B cell (primary cell): ENCODE measurements at regions not wholly inside any gene's neighbourhood (a gene's known extent, or its start where the extent isn't known, plus 50 kb on each side); places are given as distances from the start of the nearest gene placed in this dataset.

Experiments
- ATAC-seq: fragments of 200-7000 bp; cut with Tn5 transposase; one replicate; pipeline ENCODE4 v1.10.0; 2021; ENCODE audit warnings: low read depth, mild to moderate bottlenecking, moderate number of reproducible peaks, moderate library complexity
- CTCF ChIA-PET: fragments of 350-600 bp; sonication (Branson Sonifier 250); formaldehyde crosslinking; loops from one replicate; lab custom pipeline; 2021; ENCODE audit warnings: antibody characterized with exemption, inconsistent platforms; lab: Charles Lee
- POLR2A ChIA-PET: fragments of 350-600 bp; sonication (Branson Sonifier 250); formaldehyde crosslinking; loops from one replicate; lab custom pipeline; 2021; ENCODE audit warnings: antibody characterized with exemption; lab: Charles Lee
- DNase-seq: peaks from one replicate; pipeline ENCODE4 v3.0.0; 2013
- H2AFZ ChIP-seq: 2 replicates; pipeline ENCODE4 v1.6.1; 2012; ENCODE audit warnings: mild to moderate bottlenecking, low read depth, low read length; ENCODE audit not compliant: insufficient read depth, poor library complexity, severe bottlenecking
- H3K27ac ChIP-seq, 2 donors: 1 replicate in 1 of 2; 2 replicates in 1 of 2; pipeline ENCODE4 v1.5.1; 2012 to 2013; ENCODE audit warnings: low read length in 2 of 2, mild to moderate bottlenecking in 2 of 2, moderate library complexity in 1 of 2
- H3K27me3 ChIP-seq, 4 experiments: fragments of 200-600 bp in 1 of 4; sonication (generic) in 1 of 4; replicated peaks in 1 of 4; 1 replicate in 2 of 4; 2 replicates in 2 of 4; pipeline versions ENCODE4 v1.6.1 to v1.7.0; 2013 to 2016; ENCODE audit warnings: low read length in 3 of 4, mild to moderate bottlenecking in 2 of 4, mixed read lengths in 1 of 4, moderate library complexity in 1 of 4; ENCODE audit not compliant: insufficient read depth in 4 of 4, control insufficient read depth in 3 of 4; ENCODE audit errors: control extremely low read depth in 1 of 4
- H3K36me3 ChIP-seq, 2 experiments: replicated peaks in 1 of 2; 1 replicate in 1 of 2; 2 replicates in 1 of 2; pipeline versions ENCODE4 v1.6.1 to v1.7.1; 2013; ENCODE audit warnings: low read length in 1 of 2; ENCODE audit not compliant: insufficient read depth in 2 of 2, control insufficient read depth in 1 of 2; ENCODE audit errors: control extremely low read depth in 1 of 2, extremely low read depth in 1 of 2
- H3K4me1 ChIP-seq, 2 donors: fragments of 200-600 bp in 1 of 2; sonication (generic) in 1 of 2; 1 replicate in 1 of 2; 2 replicates in 1 of 2; pipeline versions ENCODE4 v1.5.1 to v1.6.1; 2013 to 2017; ENCODE audit warnings: low read length in 2 of 2; ENCODE audit not compliant: control insufficient read depth in 2 of 2, insufficient read depth in 2 of 2
- H3K4me2 ChIP-seq: replicated peaks from 2 replicates; pipeline ENCODE3; 2012; ENCODE audit warnings: mild to moderate bottlenecking, low read depth, low read length; ENCODE audit not compliant: poor library complexity, severe bottlenecking
- H3K4me3 ChIP-seq, 5 experiments: fragments of 200-600 bp in 1 of 5; sonication (generic) in 1 of 5; 1 replicate in 3 of 5; 2 replicates in 2 of 5; pipeline versions ENCODE4 v1.5.1 to v1.7.0; 2011 to 2016; ENCODE audit warnings: low read length in 4 of 5, mild to moderate bottlenecking in 4 of 5, low read depth in 2 of 5, control low read depth in 1 of 5, moderate library complexity in 1 of 5; ENCODE audit not compliant: insufficient read depth in 1 of 5; ENCODE audit errors: control extremely low read depth in 1 of 5, extremely low read depth in 1 of 5
- H3K79me2 ChIP-seq: fragments of 200-600 bp; sonication (generic); one replicate; pipeline ENCODE4 v1.6.0; 2016; ENCODE audit warnings: low read length; ENCODE audit not compliant: control insufficient read depth, insufficient read depth
- H3K9ac ChIP-seq: fragments of 200-600 bp; sonication (generic); 2 replicates; pipeline ENCODE4 v1.6.1; 2017; ENCODE audit warnings: mild to moderate bottlenecking, low read length, moderate library complexity
- H3K9me3 ChIP-seq, 3 donors: one replicate each; pipeline versions ENCODE4 v1.6.1 to v1.7.1; 2013; ENCODE audit warnings: low read length in 2 of 3; ENCODE audit not compliant: control insufficient read depth in 2 of 3, insufficient read depth in 1 of 3; ENCODE audit errors: control extremely low read depth in 1 of 3
- H4K20me1 ChIP-seq: 2 replicates; pipeline ENCODE4 v1.6.0; 2012; ENCODE audit warnings: mild to moderate bottlenecking, low read length; ENCODE audit not compliant: insufficient read depth, control insufficient read depth, poor library complexity, severe bottlenecking
- H3K27ac Mint-ChIP-seq: one replicate; pipeline ENCODE4 v1.8.0; 2021; ENCODE audit warnings: mixed read lengths
- H3K27me3 Mint-ChIP-seq: one replicate; pipeline ENCODE4 v1.8.0; 2021; ENCODE audit warnings: mixed read lengths
- H3K4me1 Mint-ChIP-seq: one replicate; pipeline ENCODE4 v1.8.0; 2021; ENCODE audit warnings: mixed read lengths
- H3K4me3 Mint-ChIP-seq: one replicate; pipeline ENCODE4 v1.8.0; 2021; ENCODE audit warnings: mixed read lengths
- H3K9me3 Mint-ChIP-seq: one replicate; pipeline ENCODE4 v1.8.0; 2022; ENCODE audit warnings: mixed read lengths; ENCODE audit not compliant: insufficient read depth
- CTCF ChIP-seq: fragments of 200-600 bp; IDR thresholded peaks from one replicate; pipeline ENCODE4 v1.8.0; 2022; ENCODE audit warnings: antibody characterized with exemption, mild to moderate bottlenecking
- EZH2 ChIP-seq: IDR thresholded peaks from 2 replicates; pipeline ENCODE4 v1.6.1; 2012; ENCODE audit warnings: borderline replicate concordance, low read depth, mild to moderate bottlenecking, moderate library complexity, low read length; ENCODE audit not compliant: insufficient read depth, poor library complexity, severe bottlenecking
- WGBS: methylation state at CpG from one replicate; pipeline ENCODE4 v1.1.5; 2013; ENCODE audit warnings: missing lambda C conversion rate; ENCODE audit not compliant: insufficient coverage; 5-methylcytosine and 5-hydroxymethylcytosine counted together
- intact Hi-C: fragments of 100-400 bp; cut with micrococcal nuclease; formaldehyde crosslinking; loops from one replicate; pipeline ENCODE4 v1.10.0; 2022

GRCh38 chr18:65035701-65036100 is 715.1 kb upstream of the CDH7 start:
- no peak overlapping the region for H3K9ac ChIP-seq
- no peaks in the 10 kb centered on the region for H3K79me2 ChIP-seq
- ATAC-seq (no peak), DNase-seq (no peak)
- Mint-ChIP-seq H3K4me3 (no peak overlapping the region), H3K4me1 (no peaks in the 10 kb centered on the region), H3K27ac (no peak overlapping the region), H3K9me3 (peaks cover 2% of the 10 kb centered on the region), H3K27me3 (no peaks in the 10 kb centered on the region)
- no peaks in the 10 kb centered on the region for H3K36me3 ChIP-seq
- no peaks in the 10 kb centered on the region for H4K20me1 ChIP-seq
- H3K4me2 ChIP-seq: no peak overlapping the region
- H3K4me1 ChIP-seq: no peaks in the 10 kb centered on the region
- no peak overlapping the region for H3K27ac ChIP-seq
- H3K27me3 ChIP-seq: no peaks in the 10 kb centered on the region
- no peaks in the 10 kb centered on the region for H3K9me3 ChIP-seq
- CTCF ChIA-PET: no interaction called here
- no peak for TF ChIP-seq CTCF
- no peak for TF ChIP-seq EZH2
- no peak overlapping the region for H3K4me3 ChIP-seq
- intact Hi-C loops: no loop called here
- POLR2A ChIA-PET: no interaction called here
- H2AFZ ChIP-seq: no peak overlapping the region
- 89% methylated on average over 3 of the region's 3 CpGs for WGBS

GRCh38 chr18:65025756-65026155 is 725.1 kb upstream of the CDH7 start:
- Mint-ChIP-seq H3K27ac (no peak overlapping the region), H3K9me3 (peaks cover 2% of the 10 kb centered on the region), H3K27me3 (no peaks in the 10 kb centered on the region), H3K4me1 (no peaks in the 10 kb centered on the region), H3K4me3 (no peak overlapping the region)
- ChIA-PET CTCF (no interaction called here), POLR2A (no interaction called here)
- H3K4me3 ChIP-seq: no peak overlapping the region
- H2AFZ ChIP-seq: no peak overlapping the region
- H3K4me2 ChIP-seq: no peak overlapping the region
- no peak for ATAC-seq
- no CpG with 5 or more reads among the region's 2 CpGs for WGBS
- H3K79me2 ChIP-seq: no peaks in the 10 kb centered on the region
- no peaks in the 10 kb centered on the region for H3K27me3 ChIP-seq
- H3K27ac ChIP-seq: no peak overlapping the region
- TF ChIP-seq EZH2: no peak
- TF ChIP-seq CTCF: no peak
- no peaks in the 10 kb centered on the region for H4K20me1 ChIP-seq
- no peaks in the 10 kb centered on the region for H3K36me3 ChIP-seq
- no peaks in the 10 kb centered on the region for H3K4me1 ChIP-seq
- no peaks in the 10 kb centered on the region for H3K9me3 ChIP-seq
- no peak overlapping the region for H3K9ac ChIP-seq
- no peak for DNase-seq
- intact Hi-C loops: no loop called here
